AG09309 (cell line): ENCODE measurements at regions not wholly inside any gene's neighbourhood (a gene's known extent, or its start where the extent isn't known, plus 50 kb on each side); places are given as distances from the start of the nearest gene placed in this dataset.

Experiments used
- DNase-seq: peaks from one replicate; pipeline ENCODE4 v3.0.0-alpha.2; 2010; ENCODE audit warnings: low read depth
- H3K4me3 ChIP-seq: 2 replicates; pipeline ENCODE4 v1.5.1; 2011; ENCODE audit warnings: mild to moderate bottlenecking, low read depth, low read length, moderate library complexity; ENCODE audit not compliant: control insufficient read depth
- TF ChIP-seq, protein P1 (sequence below): IDR thresholded peaks from 2 replicates; pipeline ENCODE4 v1.5.1; 2011; ENCODE audit warnings: mild to moderate bottlenecking, low read depth, low read length, inconsistent platforms; ENCODE audit not compliant: insufficient read depth, control insufficient read depth; ENCODE audit errors: missing control alignments

DNA sequence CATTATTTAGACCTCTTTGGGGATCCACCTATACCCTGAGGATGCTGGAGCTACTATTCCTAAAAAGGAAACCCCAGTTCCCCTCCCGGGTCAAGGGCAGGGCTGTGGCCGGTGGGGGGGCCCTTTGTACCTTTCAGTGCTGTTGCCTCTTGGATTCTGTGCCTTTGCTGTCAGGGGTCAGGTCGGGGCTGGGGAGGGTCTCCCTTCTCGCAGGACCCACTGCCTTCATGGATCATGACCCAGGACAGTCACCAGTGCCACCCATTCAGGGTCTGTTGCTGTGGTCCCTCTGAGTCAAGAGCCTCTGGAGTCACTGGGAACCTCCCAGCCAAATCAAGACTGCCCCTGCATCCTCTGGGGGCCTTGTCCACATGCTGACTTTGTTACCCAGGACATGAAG is 78.1 kb upstream of the CCND1 start:
- TF ChIP-seq, protein P1, sequence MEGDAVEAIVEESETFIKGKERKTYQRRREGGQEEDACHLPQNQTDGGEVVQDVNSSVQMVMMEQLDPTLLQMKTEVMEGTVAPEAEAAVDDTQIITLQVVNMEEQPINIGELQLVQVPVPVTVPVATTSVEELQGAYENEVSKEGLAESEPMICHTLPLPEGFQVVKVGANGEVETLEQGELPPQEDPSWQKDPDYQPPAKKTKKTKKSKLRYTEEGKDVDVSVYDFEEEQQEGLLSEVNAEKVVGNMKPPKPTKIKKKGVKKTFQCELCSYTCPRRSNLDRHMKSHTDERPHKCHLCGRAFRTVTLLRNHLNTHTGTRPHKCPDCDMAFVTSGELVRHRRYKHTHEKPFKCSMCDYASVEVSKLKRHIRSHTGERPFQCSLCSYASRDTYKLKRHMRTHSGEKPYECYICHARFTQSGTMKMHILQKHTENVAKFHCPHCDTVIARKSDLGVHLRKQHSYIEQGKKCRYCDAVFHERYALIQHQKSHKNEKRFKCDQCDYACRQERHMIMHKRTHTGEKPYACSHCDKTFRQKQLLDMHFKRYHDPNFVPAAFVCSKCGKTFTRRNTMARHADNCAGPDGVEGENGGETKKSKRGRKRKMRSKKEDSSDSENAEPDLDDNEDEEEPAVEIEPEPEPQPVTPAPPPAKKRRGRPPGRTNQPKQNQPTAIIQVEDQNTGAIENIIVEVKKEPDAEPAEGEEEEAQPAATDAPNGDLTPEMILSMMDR = no peak
- H3K4me3 ChIP-seq = no peak overlapping the region
- no peak for DNase-seq

DNA sequence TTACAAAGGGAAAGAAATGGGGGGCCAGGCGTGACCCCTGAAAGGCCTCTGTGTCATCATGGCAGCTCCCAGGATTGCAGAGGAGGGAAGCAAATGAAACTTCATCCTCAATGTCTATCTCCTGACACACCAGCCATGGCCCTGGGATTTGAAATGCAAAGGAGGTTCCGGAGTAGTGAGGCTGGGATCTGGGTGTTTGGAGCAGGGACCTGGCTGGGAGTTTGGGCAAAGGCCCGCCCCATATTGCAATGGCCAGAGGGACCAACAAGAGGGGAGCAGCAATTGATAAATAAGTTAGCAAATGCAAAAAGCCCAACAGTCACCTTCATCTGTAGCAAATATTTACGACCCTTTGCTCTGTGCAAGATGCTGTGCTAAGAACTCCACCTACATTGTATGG is 77.7 kb upstream of the CCND1 start:
- TF ChIP-seq, protein P1 = no peak
- no peak for DNase-seq
- no peak overlapping the region for H3K4me3 ChIP-seq

DNA sequence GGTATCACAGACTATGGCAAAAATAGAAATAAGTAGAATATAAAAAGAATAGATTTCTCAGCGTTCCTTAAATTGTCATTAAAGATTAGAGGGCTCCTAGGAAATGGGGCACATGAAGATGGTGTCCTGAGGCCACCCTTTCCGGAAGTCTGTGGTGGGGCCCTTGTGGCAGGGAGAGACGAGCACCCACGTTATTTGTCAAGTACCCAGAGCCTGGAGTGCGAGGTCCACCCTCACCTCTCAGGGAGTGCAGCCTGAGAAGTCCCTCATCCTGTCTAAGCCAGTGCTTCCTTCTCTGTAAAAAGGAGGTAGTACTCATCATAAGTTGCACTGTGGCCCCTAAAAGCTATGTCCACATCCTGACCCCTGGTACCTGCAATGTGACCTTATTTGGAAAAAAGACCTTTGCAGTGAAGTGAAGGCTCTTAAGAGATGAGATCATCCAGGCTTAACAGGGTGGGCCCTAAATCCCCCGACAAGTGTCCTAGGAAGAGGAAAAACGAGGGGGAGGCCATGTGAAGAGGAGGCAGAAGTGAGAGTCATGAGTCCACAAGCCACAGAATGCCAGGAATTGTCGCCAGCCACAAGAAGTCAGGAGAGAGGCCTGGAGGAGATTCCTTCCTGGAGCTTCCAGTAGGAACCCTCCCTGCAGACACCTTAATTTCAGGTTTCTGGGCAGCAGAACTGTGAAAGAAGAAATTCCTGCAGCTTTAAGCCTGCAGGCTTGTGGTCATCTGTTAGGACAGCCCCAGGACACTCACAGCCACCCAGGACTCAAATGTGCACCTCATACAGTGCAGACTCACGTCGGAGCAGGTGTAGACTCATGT is 76.8 kb upstream of the CCND1 start:
- H3K4me3 ChIP-seq = no peak overlapping the region
- no peak for DNase-seq
- TF ChIP-seq, protein P1 = no peak

DNA sequence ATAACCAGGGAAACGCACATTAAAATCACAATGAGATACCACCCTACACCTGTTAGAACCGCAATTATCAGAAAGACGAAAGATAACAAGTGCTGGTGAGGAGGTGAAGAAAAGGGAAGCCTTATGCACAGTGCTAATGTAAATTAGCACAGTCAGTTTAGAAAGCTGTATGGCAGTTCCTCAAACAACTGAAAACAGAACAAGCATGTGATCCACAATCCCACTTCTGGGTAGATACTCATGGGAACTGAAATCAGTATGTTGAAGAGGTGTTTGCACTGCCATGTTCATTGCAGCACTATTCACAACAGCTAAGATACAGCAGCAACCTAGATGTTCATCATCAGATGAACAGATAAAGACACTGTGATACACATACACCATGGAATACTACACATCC is 75.0 kb upstream of the CCND1 start:
- H3K4me3 ChIP-seq = no peak overlapping the region
- no peak for DNase-seq
- TF ChIP-seq, protein P1 = no peak

DNA sequence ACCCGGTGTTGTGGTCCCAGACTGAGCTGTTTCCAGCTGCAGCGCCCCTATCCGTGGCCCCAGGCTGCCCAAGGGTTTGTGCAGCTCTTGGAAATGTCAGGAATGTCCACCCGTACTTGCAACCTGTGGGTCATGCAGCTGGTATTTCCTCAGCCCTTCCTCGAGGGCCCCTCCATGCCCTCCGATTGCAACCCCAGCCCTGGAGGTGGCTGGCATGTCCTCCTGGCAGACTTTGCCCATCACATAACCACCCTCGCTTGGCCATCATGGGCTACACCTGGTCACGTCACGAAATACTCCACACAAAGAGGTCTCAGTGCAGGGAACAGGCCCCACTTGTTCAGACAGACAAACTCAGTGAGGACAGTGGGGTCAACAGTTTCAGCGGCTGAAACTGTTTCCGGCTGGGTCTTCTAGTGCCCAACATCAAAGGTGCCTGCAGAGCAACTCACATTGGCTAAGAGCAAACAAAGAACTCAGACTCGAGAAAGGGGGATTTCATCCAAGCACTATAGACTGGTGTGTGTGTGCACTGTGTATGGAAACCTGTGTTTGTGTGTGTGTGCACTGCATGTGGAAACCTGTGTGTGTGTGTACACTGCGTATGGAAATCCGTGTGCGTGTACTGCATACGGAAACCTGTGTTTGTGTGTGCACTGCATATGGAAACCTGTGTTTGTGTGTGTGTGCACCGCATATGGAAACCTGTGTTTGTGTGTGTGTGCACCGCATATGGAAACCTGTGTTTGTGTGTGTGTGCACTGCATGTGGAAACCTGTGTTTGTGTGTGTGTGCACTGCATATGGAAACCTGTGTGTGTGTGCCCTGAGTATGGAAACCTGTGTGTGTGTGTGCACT is 72.8 kb upstream of the CCND1 start:
- DNase-seq = no peak
- TF ChIP-seq, protein P1 = no peak
- no peak overlapping the region for H3K4me3 ChIP-seq

DNA sequence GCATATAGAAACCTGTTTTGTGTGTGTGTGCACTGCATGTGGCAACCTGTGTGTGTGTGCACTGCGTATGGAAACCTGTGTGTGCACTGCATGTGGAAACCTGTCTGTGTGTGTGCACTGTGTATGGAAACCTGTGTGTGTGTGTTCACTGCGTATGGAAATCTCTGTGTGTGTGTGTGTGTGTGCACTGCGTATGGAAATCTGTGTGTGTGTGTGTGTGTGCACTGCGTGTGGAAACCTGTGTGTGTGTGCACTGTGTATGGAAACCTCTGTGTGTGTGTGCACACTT is 72.2 kb upstream of the CCND1 start:
- TF ChIP-seq, protein P1 = no peak
- no peak for DNase-seq
- H3K4me3 ChIP-seq = no peak overlapping the region
